SKM-1 (cell line): ENCODE measurements at regions not wholly inside any gene's neighbourhood (a gene's known extent, or its start where the extent isn't known, plus 50 kb on each side); places are given as distances from the start of the nearest gene placed in this dataset.

ENCODE experiments used
- DNase-seq: peaks from one replicate; lab custom pipeline; 2025; ENCODE audit not compliant: unreplicated experiment; lab: John Stamatoyannopoulos, UW

DNA sequence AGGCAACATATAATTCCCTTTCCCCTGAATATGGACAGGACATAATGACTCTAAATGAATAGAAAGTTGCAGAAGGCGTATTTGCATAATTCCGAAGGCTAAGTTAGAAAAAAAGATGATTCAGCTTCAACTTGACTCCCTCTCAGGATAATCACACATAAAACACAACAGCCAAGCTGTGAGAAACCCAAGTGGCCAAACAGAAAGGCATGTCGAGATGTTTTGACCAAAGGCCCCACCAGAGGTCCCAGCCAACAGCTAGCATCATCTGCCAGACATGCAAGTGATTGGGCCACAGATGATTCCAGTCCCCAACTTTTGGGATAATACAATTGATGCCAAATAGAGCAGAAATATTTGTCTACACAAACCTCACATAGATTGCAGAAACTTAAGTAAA, 444.9 kb downstream of the LTN1 start:
- no peak for DNase-seq

DNA sequence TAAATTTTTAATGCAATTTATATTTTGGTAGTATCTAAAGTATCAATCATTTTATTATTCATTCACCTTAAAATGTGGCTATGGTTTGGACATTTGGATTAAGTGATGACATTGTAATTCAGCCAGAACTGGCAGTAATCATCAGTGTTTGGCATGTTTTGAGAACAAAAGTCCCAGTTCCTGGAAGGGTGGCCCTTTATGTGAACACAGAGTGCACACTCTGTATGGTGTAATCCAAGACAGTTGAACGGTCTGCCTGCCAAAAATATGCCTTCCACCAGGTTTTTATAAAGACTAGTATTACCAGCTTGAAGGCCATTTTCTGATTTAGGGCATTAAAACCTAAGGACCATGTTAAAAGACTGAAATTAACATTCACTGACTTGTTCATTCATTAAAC, 448.7 kb downstream of the LTN1 start:
- no peak for DNase-seq

DNA sequence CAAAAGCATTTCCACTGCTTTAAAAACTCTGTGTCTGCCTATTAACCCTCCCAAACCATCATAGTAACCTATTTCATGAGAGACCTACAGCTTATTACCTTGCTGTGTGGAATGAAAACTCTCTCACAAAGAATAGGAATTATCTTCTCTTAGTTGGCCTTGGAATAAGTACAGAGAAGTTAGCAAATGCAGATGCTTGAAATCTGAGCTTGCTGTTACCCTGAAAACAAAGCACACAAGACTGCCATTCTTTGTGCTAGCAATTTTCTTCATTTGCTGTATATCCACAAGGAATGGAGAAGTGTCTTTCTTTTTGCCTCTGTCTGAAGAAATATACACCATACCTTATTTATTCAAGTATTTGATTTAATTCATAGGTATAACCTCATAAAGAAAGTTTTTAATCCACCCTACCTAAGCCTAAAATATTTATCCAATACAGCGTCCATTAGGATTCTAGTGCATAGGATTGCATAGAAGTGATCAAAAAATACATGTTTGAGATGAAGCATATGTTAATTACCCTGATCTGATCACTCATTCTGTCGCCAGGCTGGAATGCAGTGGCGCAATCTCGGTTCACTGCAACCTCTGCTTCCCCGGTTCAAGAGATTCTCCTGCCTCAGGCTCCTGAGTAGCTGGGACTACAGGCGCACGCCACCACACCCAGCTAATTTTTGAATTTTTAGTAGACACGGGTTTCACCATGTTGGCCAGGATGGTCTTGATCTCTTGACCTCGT, 451.1 kb downstream of the LTN1 start:
- DNase-seq: no peak

DNA sequence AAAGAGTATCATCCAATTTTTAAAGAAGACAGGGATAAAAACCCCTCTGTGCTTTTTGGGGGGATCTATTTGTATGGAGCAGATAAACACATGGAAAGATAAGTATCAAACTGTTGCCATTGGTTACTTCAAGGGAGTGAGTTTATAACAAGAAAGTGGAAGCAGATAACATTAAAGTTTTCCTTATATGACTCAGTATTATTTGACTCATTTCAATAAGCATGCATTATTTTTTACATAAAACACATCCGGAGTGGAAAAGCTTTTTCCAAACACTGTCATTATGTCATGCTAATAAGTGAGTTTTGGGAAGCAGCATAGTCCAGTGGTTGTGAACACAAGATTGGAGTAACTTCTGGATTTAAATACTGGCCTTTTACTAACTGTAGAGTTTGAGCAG, 452.2 kb downstream of the LTN1 start:
- no peak for DNase-seq

DNA sequence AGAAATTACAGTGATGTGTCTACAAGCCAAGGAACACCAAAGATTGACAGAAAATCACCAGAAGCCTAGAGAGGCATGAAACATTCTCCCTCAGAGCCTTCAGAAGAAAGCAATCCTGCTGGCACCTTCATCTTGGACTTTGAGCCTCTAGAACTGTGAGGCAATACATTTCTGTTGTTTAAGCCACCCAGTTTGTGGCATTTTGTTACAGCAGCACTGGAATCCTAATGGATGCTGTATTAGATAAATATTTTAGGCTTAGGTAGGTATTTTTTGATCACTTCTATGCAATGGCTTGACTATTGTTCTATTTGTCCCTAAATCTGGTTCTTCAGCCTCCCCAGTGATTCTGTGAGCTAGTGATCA, 453.1 kb downstream of the LTN1 start:
- no peak for DNase-seq

DNA sequence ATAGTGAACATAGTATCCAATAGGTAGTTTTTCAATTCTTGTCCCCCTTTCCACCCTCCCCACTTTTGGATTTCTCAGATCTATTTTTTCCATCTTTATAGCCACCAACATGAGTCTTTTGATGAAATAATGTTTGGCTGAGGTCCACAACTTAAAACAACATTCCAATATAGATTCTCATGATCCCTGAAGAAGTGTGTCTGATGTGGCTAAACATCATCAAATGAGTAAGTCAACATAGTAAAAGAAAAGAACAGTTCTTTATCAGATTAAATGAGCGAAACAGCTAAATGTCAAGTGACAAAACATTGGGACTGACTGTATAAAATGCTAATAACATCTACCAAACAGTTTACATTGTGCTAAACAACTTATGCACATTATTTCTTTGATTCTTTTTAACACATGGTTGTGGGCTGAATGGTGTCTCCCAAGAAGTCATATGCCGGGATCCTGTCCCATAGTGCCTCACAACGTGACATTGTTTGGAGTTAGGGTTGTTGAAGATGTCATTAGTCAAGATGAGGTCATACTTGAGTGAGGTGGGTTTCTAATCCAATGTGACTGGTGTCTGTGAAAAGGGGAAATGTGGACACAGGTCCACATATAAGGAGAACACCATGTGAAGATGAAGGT, 453.6 kb downstream of the LTN1 start:
- DNase-seq: no peak

DNA sequence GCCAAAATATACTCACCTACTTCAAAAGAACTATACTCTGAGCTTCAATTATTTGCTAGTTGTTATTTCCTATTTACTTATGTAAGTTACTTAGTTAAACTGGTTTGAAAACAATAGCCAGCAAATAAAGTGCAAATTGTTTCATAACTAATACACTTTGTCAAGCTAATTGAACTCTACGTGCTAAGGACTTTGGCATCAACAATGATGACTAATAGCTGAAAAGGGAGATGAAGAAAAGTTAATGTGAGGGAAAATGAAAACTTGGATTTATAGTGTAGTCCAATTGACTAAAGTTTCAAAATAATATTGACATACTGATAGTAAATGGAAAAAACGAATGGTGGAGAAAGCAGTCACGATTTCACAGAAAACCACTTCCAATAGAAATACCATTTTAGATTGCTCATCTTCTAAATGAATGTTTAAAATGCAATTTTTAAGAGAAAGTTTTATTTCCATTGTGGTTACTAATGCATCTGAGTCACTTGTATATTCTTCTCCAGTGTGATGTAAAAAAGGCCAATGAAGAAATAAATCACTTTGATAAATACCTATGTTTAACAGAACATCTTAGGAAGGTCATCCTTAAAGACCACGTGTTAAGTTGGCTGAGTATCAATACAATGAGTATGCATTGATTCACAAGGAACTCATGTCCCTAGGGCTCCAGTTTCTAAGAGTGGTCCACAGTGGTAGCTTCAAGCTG, 455.2 kb downstream of the LTN1 start:
- DNase-seq: no peak

DNA sequence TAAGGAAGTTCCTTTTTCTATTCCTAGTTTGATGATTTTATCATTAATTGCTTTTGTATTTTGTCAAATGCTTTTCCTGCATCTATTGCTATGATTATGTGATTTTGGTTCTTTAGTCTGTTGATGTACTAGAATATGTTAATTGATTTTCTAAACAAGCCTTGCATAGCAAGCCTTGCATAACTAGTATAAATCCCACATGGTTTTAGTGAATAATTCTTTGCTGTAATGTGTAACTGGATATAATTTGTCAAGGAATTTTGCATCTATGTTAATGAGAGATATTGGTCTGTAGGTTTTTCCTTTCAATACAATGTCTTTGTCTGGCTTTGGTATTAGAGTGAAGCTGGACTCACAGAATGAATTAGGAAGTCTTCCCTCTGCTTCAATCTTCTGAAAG, 460.2 kb downstream of the LTN1 start:
- no peak for DNase-seq

DNA sequence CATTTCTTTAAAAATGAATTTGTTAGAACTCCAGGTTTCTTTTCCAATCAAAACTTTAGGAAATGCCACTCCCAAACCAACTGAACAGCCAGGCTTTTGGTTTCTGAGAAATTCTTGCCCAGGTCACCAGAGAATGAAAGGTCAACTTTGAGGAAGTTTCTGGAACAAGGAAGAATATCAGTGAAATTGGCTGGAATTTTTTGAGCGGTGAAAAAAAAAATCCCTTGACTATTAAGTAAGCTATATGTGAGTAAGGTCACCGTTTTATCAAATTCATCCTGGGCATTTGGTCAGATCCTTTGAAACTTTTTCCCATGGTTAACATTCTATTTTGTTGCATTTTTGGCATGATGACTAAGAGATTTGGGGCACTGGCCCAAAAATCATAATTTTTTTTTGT, 469.3 kb downstream of the LTN1 start:
- no peak for DNase-seq

DNA sequence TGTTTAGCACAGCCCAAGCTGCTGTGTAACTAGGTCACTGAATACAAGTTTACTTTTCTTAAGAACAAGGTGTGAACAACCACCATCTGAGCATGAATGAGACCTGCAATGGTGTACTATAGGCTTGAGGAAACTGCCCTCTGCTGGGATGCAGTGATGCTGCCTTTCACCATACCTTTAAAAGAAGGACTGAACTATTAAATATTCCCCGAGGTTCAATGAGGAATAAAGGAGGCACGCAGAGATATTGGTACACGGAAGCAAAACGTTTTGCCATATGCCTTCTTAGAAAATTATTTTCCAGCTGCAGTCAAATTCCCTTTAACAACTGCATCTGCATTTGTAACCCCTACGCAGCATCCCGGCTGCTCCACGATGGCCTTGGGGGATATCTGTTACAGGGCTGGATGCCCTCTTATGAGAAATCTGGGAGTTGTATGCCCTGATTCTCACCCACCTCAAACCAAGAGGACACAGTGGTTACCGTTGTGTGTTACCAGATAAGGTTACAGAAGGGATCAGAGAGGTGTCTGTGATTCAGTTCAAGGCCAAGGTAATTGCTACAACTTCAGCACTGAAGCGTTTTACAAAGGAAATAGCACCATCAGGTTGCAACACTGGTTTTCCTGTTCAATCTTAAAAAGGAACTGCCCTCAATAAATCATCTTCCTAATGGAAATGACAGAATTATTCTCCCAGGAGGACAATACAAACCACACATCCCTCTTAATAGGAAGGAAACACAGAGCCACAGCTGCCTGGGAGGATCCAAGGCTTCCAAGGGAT, 470.5 kb downstream of the LTN1 start:
- DNase-seq: no peak

DNA sequence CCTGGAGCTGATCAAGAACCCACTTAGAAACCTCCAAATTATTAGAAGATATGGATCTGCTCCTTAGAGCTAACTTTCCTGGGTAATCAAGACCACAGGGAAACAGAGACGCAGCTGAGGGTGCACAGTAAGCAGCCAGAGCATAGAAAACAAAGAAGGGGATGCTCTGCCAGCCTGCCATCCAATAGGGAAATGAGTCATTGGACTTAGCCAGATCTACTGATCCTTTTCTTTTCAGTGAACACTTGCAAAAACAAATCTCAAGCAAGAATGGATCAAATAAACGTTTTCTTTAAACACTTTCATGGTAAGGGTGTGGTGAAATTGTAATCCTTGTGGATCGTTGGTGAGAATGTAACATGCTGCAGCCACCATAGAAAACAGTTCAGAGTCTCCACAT, 474.0 kb downstream of the LTN1 start:
- no peak for DNase-seq

DNA sequence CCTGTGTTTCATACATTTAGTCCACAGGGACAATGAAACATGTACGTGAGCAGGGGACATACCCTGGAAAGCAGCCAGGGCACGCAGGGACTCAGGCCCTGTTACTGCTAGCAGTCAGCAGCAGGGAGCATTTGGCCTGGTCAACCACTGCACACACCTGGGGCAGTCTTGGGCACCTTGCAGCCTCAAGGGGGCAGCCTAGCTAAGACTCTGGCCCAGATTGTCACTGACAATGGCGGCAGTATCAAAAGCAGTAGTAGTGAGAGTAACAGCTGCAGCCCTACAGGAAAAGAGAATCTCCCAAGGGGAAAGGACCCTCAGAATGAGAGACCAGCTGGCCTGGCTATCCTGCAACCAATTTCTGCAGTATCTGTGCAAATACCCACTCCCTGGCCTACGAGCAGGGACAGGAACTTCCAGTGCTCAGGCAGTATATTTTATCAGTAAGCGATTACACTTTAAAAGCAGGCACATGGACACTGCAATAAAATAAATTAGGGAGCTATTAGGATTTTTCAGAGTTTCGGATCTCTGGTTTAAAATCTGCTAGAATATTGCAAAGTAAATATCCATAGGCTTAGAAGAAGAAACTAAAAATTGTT, 475.6 kb downstream of the LTN1 start:
- DNase-seq: no peak

DNA sequence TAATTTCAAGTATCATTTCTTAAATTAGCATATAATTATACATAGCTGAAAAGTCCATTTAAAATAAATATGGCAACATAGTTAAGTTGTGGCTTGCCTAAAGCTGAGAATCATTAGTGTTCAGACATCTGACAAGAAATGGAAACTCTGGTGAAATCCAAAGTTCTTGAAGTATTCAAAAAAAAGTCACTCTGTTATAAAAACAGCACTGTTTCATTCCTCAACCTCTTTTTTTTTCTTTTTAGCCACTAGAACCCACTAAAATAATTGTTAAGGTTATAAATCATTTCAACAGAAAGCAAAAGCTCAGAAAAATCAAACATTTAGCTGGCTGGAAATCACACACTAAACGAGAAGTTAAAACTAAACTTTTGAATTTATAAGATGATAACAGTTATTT, 476.7 kb downstream of the LTN1 start:
- no peak for DNase-seq

DNA sequence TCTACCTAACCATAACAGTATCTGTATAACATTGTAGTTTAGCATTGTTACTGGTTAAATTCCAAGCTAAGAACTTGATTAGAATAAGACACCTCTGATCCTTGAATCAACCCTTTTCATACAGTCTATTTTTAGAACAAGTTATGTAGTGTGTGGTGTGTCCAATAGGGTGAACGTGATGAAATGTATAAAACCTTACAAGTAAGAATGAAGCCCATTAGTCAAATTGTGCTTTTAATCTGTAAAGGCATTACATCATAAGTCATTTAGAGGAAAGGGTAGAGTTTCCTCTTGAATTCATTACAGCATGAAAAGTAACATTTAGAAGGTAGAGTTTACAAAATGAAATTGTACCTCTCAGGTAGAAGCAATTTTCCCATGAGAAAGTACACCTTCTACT, 479.2 kb downstream of the LTN1 start:
- DNase-seq: no peak

DNA sequence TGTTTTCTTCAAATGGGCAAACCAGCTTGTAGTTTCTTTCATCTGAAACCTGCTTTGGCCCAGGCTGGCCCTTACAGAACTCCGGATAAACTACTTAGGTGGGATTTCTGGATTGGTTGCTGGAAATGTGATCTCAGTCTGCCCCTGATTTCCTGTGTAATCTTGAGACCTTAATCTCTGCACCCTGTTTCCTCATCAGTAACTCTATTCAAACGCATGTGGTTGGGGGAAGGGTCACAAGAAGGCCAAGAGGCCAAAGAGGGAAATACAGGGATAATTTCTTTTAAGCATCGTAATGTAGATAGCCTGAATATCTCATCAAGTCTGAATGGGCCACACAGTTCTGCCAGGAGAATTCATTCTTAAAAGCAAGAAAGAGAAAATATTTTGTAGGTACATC, 483.6 kb downstream of the LTN1 start:
- DNase-seq: no peak

DNA sequence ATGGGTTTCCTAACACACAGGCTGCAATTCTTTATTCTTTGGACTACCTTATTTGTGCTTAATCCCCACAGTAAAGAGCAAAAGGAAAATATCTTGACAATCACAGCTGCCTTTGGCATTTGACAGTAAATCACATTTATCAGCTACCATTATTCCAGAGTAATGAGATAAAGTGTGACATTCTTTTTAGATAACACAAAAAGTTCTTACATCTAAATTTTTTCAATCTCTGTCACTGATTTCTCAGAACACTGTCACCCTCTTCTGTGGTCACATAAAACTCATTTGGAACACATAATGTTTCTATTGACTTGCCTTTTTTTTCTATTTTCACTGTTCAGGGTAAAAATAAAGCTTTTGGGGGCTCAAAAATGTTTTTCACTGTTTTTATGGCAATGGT, 484.6 kb downstream of the LTN1 start:
- no peak for DNase-seq

DNA sequence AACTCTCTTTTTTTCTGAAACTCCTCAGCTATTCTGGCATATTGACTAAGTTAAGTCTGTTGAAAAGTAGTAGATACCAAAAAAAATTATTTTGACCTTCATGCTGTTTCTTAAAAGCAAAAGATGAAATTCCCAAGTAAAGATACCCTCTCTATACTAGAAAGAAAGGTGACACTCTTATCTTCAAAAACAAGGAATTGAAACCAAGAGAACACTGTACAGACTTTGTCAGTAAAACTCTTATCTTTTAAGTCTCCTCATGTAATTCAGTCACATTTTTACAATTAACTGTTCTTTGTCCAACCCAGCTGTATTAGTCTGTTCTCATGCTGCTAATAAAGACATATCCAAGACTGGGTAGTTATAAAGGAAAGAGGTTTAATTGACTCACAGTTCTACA, 496.2 kb downstream of the LTN1 start:
- DNase-seq: no peak

DNA sequence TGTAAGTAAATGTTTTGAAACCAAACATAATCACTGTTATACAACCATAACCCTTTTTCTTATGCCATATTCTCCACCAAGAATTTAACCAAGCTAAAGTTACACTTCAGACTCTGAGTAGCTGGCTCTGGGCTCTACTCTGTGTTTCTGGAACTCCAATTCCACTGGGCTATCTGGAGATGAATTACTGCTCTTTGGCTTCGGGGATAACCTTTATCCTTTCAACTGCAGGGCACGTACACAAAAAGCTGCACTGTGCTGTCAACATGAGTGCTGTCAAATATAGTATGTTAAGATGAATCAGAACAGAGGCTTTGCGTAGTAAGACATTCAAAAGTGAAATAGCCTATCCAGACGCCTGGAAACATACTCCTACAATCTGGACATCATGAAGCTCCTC, 500.6 kb downstream of the LTN1 start:
- DNase-seq: no peak

DNA sequence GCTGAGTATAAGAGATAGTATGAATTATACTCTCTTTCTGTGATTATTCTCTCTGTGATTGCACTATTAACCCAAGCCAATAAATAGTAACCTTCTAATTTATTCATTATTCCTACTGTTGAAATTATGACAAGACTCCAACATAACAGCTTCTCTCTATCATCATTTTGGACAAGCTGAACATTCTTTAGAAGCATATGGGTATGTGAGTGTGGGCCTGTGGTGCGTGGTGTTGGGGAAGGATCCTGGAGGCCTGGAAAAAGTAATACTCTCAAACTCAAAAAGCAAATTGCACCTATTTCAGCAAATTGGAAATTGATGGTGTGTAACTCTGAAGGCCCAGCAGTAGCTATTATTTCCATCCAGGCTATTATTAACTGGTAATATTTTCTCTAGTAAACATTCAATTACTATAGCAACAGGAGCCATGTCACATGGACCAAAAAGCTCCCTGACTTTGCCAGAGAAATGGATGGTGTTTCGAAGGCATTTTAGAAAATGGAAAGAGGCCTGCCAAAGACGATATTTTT, 502.8 kb downstream of the LTN1 start:
- no peak for DNase-seq

DNA sequence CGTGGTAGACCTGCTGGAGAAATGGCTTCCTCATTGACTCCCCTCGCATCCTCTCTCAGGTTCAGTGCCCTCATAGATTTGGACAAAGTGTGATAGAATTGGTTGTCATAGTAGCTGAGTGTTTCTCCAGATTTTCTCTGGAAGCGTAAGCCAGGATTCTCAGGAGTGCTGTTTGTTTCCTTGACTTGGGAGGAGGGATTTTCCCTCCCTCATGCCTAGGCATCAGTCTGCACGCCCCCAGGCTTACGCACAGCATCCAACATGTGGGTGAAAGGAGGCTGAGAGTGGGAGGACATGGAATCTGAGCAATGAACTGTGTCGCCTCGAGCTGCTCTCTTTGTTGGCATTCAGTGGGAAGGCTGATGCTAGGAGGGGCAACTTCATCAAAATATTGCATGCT, 503.5 kb downstream of the LTN1 start:
- no peak for DNase-seq

DNA sequence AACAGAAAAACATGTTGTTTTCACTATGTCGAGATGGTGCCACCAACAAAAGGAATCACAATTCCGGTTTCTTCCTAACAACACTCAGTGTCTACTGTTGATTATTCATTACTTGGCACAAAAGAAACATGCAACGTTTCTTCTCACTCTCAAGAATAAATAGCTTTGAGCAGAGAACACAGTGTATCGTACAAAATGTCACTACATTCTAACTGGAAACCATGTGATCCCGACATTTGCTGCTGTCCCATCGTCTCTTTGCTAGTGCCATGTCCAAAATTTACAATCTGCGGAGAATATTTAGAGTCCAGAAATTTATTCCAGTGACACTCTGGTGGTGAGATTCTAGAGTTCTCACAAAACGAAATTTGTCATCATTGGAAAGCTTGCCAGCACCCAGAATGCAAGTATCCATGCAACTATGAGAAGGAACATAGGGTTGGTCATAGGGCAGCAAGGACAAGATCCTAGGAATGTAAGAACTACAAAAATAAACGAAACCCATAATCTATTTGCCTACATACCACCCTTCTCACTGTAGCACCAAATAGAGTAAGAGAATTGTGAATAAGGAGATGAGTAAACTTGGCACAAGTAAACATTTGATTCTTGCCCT, 505.1 kb downstream of the LTN1 start:
- DNase-seq: no peak
